ENCODE measurements at regions not wholly inside any gene's neighbourhood (a gene's known extent, or its start where the extent isn't known, plus 50 kb on each side); places are given as distances from the start of the nearest gene placed in this dataset.
A peak's percentile ranks its signal among the peaks of the same experiment; 100 is the strongest.

GRCh38 chr2:83689402-83689801, 769.7 kb downstream of the SUCLG1 start:
- Histone ChIP-seq H3K4me3 (no peak overlapping the region), H3K36me3 (no peaks in the 10 kb centered on the region)

GRCh38 chr2:83686863-83687262, 772.2 kb downstream of the SUCLG1 start:
- no peak for TF ChIP-seq CTCF (IDR thresholded peaks at IDR 0.05; ENCODE audit: low read depth, low read length)
- peaks cover 4% of the 10 kb centered on the region for H3K4me1 ChIP-seq (ENCODE audit: low read depth)
- no peaks in the 10 kb centered on the region for H3K27me3 ChIP-seq
- no peaks in the 10 kb centered on the region for H3K9me3 ChIP-seq (ENCODE audit: low read depth)
- DNase-seq (ENCODE audit: low read depth in 1 of 2, low spot score in 1 of 2): no peak
- H3K27ac ChIP-seq: no peak overlapping the region
- H3K4me3 ChIP-seq: no peak overlapping the region
- no peaks in the 10 kb centered on the region for H3K36me3 ChIP-seq

More at GRCh38 chr2:83689402-83689801, 769.7 kb downstream of the SUCLG1 start:
- Histone ChIP-seq H3K9me3 (ENCODE audit: low read depth) (no peaks in the 10 kb centered on the region), H3K27me3 (no peaks in the 10 kb centered on the region), H3K4me1 (ENCODE audit: low read depth) (no peaks in the 10 kb centered on the region), H3K27ac (no peak overlapping the region)
- TF ChIP-seq CTCF (IDR thresholded peaks at IDR 0.05; ENCODE audit: low read depth, low read length): no peak
- no peak for DNase-seq (ENCODE audit: low read depth in 1 of 2, low spot score in 1 of 2)

- Histone ChIP-seq H3K27ac (no peak overlapping the region), H3K4me3 (no peak overlapping the region), H3K4me1 (ENCODE audit: low read depth) (no peaks in the 10 kb centered on the region), H3K27me3 (no peaks in the 10 kb centered on the region), H3K36me3 (no peaks in the 10 kb centered on the region), H3K9me3 (ENCODE audit: low read depth) (no peaks in the 10 kb centered on the region)
- no peak for TF ChIP-seq CTCF (IDR thresholded peaks at IDR 0.05; ENCODE audit: low read depth, low read length)
- DNase-seq (ENCODE audit: low read depth in 1 of 2, low spot score in 1 of 2): no peak
Observed at GRCh38 chr2:83674050-83674449, 785.0 kb downstream of the SUCLG1 start.

GRCh38 chr2:83665894-83666293, 793.2 kb downstream of the SUCLG1 start:
- Histone ChIP-seq H3K27ac (no peak overlapping the region), H3K27me3 (no peaks in the 10 kb centered on the region), H3K4me3 (no peak overlapping the region), H3K4me1 (ENCODE audit: low read depth) (no peaks in the 10 kb centered on the region), H3K36me3 (no peaks in the 10 kb centered on the region), H3K9me3 (ENCODE audit: low read depth) (no peaks in the 10 kb centered on the region)
- peak in 1 of 2 donors; percentile 65 for DNase-seq (ENCODE audit: low read depth in 1 of 2, low spot score in 1 of 2)
- no peak for TF ChIP-seq CTCF (IDR thresholded peaks at IDR 0.05; ENCODE audit: low read depth, low read length)

GRCh38 chr2:83665154-83665553, 793.9 kb downstream of the SUCLG1 start:
- no peak overlapping the region for H3K27ac ChIP-seq
- TF ChIP-seq CTCF (IDR thresholded peaks at IDR 0.05; ENCODE audit: low read depth, low read length): no peak
- no peak overlapping the region for H3K4me3 ChIP-seq
- no peak for DNase-seq (ENCODE audit: low read depth in 1 of 2, low spot score in 1 of 2)
- H3K27me3 ChIP-seq: no peaks in the 10 kb centered on the region
- H3K36me3 ChIP-seq: no peaks in the 10 kb centered on the region
- H3K4me1 ChIP-seq (ENCODE audit: low read depth): no peaks in the 10 kb centered on the region
- H3K9me3 ChIP-seq (ENCODE audit: low read depth): no peaks in the 10 kb centered on the region

- Histone ChIP-seq H3K36me3 (no peaks in the 10 kb centered on the region), H3K27ac (no peak overlapping the region), H3K27me3 (no peaks in the 10 kb centered on the region), H3K4me3 (no peak overlapping the region), H3K4me1 (ENCODE audit: low read depth) (no peaks in the 10 kb centered on the region), H3K9me3 (ENCODE audit: low read depth) (no peaks in the 10 kb centered on the region)
- no peak for DNase-seq (ENCODE audit: low read depth in 1 of 2, low spot score in 1 of 2)
- no peak for TF ChIP-seq CTCF (IDR thresholded peaks at IDR 0.05; ENCODE audit: low read depth, low read length)
Observed at GRCh38 chr2:83661711-83662110, 797.4 kb downstream of the SUCLG1 start.

Data from cardiac muscle cell (in vitro differentiated cells and primary cell).